ENCODE measurements at regions not wholly inside any gene's neighbourhood (a gene's known extent, or its start where the extent isn't known, plus 50 kb on each side); places are given as distances from the start of the nearest gene placed in this dataset.
"Not testable (repeated sequence)": the region's sequence is repeated elsewhere in the genome, so short reads cannot be mapped to it uniquely, and the experiment has no call there.

GRCh38 chr12:46486588-46486987 is 114.0 kb upstream of the SLC38A2 start:
- DNase-seq = no peak

GRCh38 chr12:46485853-46486252 is 113.3 kb upstream of the SLC38A2 start:
- no peak for DNase-seq

GRCh38 chr12:46484396-46485061 is 112.0 kb upstream of the SLC38A2 start:
- DNase-seq = no peak

GRCh38 chr12:46483572-46484395 is 111.2 kb upstream of the SLC38A2 start:
- DNase-seq = no peak

- no peak for DNase-seq
Observed at GRCh38 chr12:46480724-46481123, 108.2 kb upstream of the SLC38A2 start.

DNA sequence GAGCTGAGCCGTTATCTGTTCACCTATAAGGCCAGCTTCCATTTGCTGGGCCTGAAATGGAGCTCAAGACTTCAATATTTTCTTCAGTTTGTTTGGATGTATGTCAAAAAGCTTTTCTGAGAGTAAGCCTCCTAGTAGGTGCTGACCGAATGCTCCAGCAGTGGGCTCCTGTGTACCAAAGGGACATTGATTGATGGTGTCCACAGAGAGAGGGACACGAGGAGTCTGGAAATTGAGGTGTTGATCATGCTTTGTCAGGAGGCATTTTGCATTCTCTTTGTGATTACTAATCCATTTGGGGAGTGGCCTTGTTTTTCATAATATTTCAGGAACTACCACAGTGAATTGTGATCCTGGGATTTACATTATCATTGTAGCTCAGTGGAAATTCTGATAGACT is 107.7 kb upstream of the SLC38A2 start:
- no peak for DNase-seq

DNA sequence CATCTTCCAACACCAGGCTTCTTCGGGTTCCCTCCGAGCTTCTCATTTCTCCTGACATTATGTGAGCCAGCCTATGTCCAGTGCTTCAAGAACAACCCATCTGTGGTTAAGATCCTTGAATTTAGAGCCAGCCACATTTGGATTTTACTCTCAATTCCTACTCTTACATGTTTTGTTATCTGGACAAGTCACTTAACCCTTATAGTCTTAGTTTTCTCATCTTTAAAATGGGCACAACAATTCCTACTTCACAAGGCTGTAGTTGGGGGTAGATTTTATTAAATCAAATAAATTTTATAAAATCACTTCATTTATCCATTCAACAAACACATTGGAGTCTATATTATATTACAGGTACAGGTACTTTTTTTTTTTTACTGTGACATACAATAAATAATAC is 105.5 kb upstream of the SLC38A2 start:
- DNase-seq = no peak

- no peak for DNase-seq
Observed at GRCh38 chr12:46477541-46477940, 105.0 kb upstream of the SLC38A2 start.

DNA sequence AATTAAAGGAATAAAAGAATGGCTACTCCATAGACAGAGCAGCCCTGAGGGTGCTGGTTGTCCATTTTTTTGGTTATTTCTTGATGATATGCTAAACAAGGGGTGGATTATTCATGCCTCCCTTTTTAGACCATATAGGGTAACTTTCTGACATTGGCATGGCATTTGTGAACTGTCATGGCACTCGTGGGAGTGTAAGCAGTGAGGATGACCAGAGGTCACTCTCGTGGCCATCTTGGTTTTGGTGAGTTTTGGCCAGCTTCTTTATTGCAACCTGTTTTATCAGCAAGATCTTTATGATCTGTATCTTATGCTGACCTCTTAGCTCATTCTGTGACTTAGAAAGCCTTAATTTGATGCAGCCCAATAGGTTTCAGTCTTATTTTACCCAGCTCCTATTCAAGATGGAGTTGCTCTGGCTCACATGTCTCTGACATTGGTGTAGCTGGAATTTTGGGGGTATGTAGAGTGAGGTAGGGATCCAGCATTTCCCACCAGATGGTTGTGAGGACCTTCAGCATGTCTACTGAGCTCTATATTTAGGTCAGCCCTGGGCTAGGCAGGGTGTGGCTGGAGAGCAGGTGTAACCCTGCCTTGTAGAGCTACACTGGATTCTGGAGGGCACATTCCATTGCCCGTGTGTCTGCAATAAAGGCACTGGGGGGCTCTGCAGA is 103.5 kb upstream of the SLC38A2 start:
- DNase-seq = no peak

- DNase-seq = not testable (repeated sequence)
Observed at GRCh38 chr12:46474385-46474784, 101.8 kb upstream of the SLC38A2 start.

DNA sequence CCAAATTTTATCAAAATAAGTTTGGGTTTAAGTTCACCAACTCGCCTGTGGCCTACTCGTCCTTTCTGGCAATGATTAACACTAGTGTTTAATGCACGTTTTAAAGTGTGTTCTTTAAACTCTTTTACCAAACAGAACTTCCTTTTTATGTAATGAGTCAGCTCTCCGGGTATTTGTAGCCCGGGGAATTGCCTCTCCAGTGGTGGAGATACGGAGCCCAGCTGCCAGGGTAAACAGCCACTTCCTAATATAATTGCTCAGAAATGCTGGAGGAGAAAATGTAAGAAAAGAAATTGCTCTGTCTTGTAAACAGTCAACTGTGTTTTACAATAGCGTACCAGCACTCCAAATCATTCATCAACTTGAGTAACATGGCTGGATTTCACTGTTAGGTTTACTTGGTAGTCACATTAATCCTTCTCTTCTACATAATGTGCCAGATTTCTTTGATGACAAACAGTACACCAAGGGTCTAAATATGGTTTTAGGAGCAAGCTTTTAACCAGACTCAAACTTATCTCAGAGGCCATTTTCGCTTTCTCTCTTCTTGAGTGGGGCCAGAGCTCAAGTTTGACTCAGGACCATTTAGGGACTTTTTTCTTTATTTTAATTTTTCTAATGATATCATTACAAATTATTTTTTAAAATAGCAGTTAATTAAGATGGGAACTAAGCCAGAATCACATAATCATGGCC is 101.2 kb upstream of the SLC38A2 start:
- DNase-seq = no peak

DNA sequence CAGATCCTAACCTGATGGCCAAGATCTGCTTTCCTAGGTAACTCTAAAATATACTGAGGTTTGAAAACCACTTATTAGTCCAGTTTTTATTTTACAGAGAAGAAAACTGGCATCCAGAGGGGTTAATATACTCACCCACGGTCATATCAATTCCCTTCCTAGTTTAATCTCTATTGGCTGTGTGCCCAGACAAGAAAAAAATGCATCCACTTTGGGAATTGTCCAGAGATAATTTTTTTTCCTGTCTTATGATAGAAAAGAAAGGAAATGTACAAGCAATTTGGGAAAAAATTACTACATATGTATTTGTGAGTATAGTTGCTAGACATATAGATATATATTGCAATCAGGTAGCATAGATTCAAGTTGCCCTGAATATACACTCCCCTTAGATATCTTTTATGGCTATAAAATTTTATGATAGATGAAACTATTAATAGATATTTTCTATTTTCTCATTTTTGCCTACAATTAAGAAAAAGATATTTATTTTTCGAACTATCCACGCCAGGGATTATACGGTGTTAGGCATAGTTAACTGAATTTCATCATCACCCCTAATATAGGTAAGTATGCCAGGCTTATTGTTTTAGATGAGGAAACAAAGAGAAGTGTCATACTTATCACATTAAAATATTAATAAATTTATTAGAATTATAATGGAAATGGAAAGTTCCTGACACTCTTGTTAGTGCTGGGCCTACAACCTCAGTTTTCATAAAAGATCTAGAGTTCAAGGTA is 100.5 kb upstream of the SLC38A2 start:
- DNase-seq = no peak

DNA sequence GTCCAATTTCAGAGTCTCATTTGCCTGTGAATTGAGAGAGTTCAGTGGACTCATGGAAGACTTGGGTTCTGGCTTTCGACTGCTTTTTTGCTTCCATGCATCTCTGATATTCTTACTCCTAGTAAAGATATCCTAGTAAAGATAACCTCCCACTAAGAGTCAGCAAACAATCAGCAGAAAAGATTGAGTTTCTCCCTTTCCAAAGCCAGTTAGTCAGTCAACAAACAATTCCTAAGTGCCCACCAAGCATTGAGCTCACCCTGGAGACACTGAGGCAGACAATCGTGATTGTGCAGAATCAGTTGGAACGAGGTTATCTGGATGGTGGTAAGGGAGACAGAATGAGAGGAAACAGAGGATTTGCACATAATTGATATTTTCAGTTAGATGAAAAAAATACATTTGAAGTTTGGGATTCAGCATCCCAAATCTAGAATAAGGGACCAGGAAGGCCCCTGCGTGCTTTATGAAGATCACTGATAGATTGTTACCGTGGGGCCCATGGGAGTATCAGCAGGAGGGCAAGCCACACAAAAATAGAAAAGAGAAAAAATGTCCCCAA is 99.7 kb upstream of the SLC38A2 start:
- no peak for DNase-seq

- no peak for DNase-seq
Observed at GRCh38 chr12:46471404-46471803, 98.8 kb upstream of the SLC38A2 start.

DNA sequence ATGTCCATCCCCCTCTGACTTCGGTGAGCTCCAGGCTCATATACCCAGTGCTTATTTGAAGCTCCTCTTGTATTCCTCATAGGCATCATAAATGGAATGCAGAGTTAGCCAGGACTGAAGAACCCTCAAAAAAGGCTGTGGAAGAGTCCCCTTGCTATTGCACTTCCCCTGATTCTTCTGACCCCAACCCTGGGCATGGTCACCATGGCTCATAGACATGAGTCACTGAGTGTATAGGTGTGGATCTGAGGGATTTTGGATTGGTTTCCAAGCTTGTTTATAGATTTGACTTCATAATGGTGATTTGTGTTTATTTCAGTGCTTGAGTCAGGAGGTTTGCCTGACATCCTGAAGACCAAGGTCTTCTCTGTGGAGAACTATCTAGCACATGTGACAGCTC is 98.4 kb upstream of the SLC38A2 start:
- no peak for DNase-seq

DNA sequence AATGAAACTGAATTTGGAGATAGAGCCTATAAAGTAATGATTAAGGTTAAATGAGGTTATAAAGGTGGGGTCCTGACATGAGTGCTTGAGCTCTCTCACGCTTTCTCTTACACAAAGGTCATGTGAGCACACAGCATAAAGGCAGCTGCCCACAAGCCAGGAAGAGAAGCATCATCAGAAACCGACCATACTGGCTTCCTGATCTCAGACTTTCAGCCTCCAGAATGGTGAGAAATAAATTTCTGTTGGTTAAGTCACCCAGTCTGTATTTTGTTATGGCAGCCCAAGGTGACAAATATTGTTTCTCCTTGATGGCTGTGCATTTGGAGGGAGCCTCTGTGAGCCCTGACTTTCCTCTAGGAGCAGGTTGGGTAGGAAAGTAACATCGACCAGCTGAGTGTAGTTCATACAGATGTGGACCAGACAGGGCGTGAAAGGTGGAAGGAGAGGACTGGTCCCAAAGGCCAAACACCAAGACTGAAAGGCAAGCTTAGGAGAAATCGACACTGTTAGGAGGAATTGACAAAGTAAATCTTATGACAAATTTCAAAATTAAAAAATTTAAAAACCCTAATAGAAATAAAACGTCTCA is 97.6 kb upstream of the SLC38A2 start:
- DNase-seq = no peak

GRCh38 chr12:46468813-46469212 is 96.2 kb upstream of the SLC38A2 start:
- no peak for DNase-seq

DNA sequence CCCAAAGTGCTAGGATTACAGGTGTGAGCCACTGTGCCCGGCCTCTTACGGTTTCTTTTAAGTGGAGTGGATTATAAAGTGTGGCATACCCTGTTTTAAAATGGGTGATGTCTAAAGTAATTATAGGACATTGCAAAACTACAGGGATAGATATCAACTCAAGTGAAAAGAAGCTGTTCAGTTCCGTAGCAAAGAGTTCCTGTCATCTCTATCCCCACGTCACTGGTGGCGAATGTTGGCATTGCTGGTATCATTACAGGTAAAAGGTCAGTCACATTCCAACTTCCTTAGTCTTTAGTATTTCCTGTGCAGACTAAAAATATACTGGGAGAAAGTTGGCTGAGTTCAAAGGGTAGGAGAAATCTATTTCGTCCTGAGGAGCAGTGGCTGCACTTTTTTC is 95.6 kb upstream of the SLC38A2 start:
- DNase-seq = no peak

GRCh38 chr12:46465307-46465706 is 92.7 kb upstream of the SLC38A2 start:
- no peak for DNase-seq

DNA sequence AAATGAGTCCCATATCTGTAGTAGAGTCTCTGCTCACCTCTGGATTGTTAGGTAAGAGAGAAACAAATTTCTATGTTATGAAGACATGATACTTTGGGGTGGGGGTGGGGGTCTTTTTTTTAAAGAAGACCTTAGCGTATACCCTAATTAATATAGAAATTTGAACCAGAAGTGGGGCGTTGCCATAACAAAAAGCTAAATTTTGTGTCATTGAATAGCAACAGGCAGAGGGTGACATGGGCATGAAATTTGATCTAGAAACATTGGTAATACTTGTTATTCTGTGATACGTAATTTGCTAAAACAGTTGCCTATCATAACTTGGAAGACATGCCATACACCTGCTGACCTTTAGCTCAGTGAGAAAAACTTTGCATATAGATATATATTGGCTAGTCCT is 92.3 kb upstream of the SLC38A2 start:
- DNase-seq = no peak

DNA sequence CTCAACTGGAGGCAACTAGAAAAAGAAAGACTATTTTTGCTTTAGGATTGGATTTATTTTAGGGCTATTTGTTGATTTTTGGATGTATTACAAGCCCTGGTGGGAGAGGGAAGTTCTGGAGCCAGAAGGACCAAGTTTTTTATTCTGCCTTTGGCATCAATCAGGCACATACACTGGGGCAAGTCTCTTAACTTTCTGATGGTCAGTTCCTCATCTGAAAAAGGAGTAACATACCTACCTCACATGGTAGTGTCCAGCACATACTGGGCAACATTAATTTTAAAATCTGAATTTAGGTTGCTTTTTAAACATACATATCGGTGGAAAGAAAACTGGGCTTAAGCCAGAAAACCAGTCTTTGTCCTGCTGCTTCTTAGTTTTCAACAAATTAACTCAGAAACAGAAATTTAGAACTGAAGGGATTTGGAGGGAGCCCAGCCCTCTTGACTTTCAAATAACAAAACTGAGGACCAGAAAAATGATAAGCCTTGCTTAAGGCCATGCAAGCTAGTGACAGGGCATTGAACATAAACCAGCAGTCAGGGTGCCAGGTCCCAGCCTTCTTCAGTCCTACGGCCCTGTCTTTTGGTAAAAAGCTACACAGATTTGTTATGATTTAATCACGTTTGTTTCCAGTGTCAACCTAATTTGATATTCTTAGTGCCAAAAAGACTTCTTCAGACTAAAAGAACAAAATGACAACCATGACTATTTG is 90.2 kb upstream of the SLC38A2 start:
- DNase-seq = no peak

Measured in activated CD4-positive, alpha-beta T cell treated with anti-CD3 and anti-CD28 coated beads, Interleukin-2, amount 50 U/mL, for 4 hours (primary cell).